GM12878 (cell line): ENCODE measurements at regions not wholly inside any gene's neighbourhood (a gene's known extent, or its start where the extent isn't known, plus 50 kb on each side); places are given as distances from the start of the nearest gene placed in this dataset.
"Not testable (repeated sequence)": the region's sequence is repeated elsewhere in the genome, so short reads cannot be mapped to it uniquely, and the experiment has no call there.

ENCODE experiments used
- ATAC-seq: fragments of 200-7000 bp; cut with Tn5 transposase; 3 replicates; pipeline ENCODE4 v1.9.1; 2020; ENCODE audit warnings: mild to moderate bottlenecking, moderate library complexity
- BruUV-seq: library from RNA; stranded (reverse); fragments of 400-500 nt; replicated peaks from 2 replicates; lab custom pipeline; 2021; lab: Mats Ljungman, UMichigan
- CTCF ChIA-PET: fragments of 300-600 bp; sonication (Branson Sonifier 250); formaldehyde crosslinking; extraction: SDS; loops from one replicate; lab custom pipeline; 2021; ENCODE audit warnings: inconsistent platforms; lab: Yijun Ruan, JAX
- POLR2A ChIA-PET: fragments of 350-600 bp; formaldehyde crosslinking; extraction: SDS; loops from one replicate; lab custom pipeline; 2021; ENCODE audit warnings: inconsistent platforms; lab: Charles Lee
- RAD21 ChIA-PET: fragments of 300-600 bp; sonication (Branson Sonifier 250); formaldehyde crosslinking; loops from one replicate; lab custom pipeline; 2023; ENCODE audit warnings: antibody characterized with exemption; ENCODE audit not compliant: unreplicated experiment; lab: Charles Lee
- SMC1A ChIA-PET: fragments of 300-600 bp; sonication (Branson Sonifier 250); formaldehyde crosslinking; loops from one replicate; lab custom pipeline; 2023; ENCODE audit not compliant: unreplicated experiment, uncharacterized antibody; lab: Charles Lee
- DNase-seq: peaks from one replicate; pipeline ENCODE4 v3.0.0-alpha.2; 2011; ENCODE audit warnings: low read depth, low spot score
- FAIRE-seq: peaks from 3 replicates; lab custom pipeline; 2011; peaks lifted over from hg19 to GRCh38; lab: Jason Lieb, UNC
- H2AFZ ChIP-seq: 2 replicates; pipeline ENCODE4 v1.6.0; 2011; ENCODE audit warnings: low read depth, low read length, control low read depth; ENCODE audit not compliant: control insufficient read depth
- H3K27ac ChIP-seq: 2 replicates; pipeline ENCODE4 v1.5.1; 2011; ENCODE audit warnings: control low read depth; ENCODE audit not compliant: control insufficient read depth, insufficient read depth
- H3K27me3 ChIP-seq, 2 experiments: replicated peaks in 1 of 2; 2 replicates each; pipeline versions ENCODE4 v1.6.0 to v1.6.1; 2011; ENCODE audit warnings: low read length in 1 of 2; ENCODE audit not compliant: control insufficient read depth in 2 of 2, insufficient read depth in 2 of 2
- H3K36me3 ChIP-seq, 2 experiments: 2 replicates each; pipeline ENCODE4 v1.5.1; 2011; ENCODE audit warnings: low read length in 1 of 2; ENCODE audit not compliant: control insufficient read depth in 2 of 2, insufficient read depth in 2 of 2
- H3K4me1 ChIP-seq: 2 replicates; pipeline ENCODE4 v1.6.1; 2011; ENCODE audit warnings: mild to moderate bottlenecking, low read length, moderate library complexity, mixed read lengths; ENCODE audit not compliant: control insufficient read depth, insufficient read depth
- H3K4me2 ChIP-seq: 2 replicates; pipeline ENCODE4 v1.6.0; 2011; ENCODE audit warnings: control low read depth; ENCODE audit not compliant: control insufficient read depth, insufficient read depth
- H3K4me3 ChIP-seq: fragments of 200-600 bp; sonication (generic); 2 replicates; pipeline ENCODE4 v1.5.1; 2016
- H3K79me2 ChIP-seq: 2 replicates; pipeline ENCODE4 v1.6.0; 2011; ENCODE audit warnings: low read length; ENCODE audit not compliant: control insufficient read depth, insufficient read depth
- H3K9ac ChIP-seq: 2 replicates; pipeline ENCODE4 v1.8.0; 2011; ENCODE audit warnings: low read length, control low read depth, mixed read lengths; ENCODE audit not compliant: control insufficient read depth, insufficient read depth
- H3K9me3 ChIP-seq: replicated peaks from 3 replicates; pipeline ENCODE4 v1.5.1; 2011; ENCODE audit warnings: mild to moderate bottlenecking, low read length; ENCODE audit not compliant: control insufficient read depth, insufficient read depth
- H4K20me1 ChIP-seq: 2 replicates; pipeline ENCODE4 v1.6.0; 2011; ENCODE audit not compliant: control insufficient read depth, insufficient read depth
- IKZF1 ChIP-seq: fragments of 450-650 bp; conservative IDR thresholded peaks from 2 replicates; pipeline ENCODE4 v1.6.1; 2017; ENCODE audit warnings: antibody characterized with exemption, mild to moderate bottlenecking
- WGBS: methylation state at CpG from one replicate; pipeline ENCODE4 v1.1.6; 2016; ENCODE audit warnings: low lambda C conversion rate; ENCODE audit not compliant: insufficient replicate concordance, insufficient coverage; ENCODE audit errors: missing lambda C conversion rate; 5-methylcytosine and 5-hydroxymethylcytosine counted together
- in situ Hi-C: fragments of 300-500 bp; cut with MboI; formaldehyde crosslinking; loops from 9 replicates; pipeline ENCODE4 v1.14.3; 2018; ENCODE audit warnings: mixed read lengths
- intact Hi-C: fragments of 100-400 bp; cut with micrococcal nuclease; formaldehyde crosslinking; loops from one replicate; pipeline ENCODE4 v1.14.2; 2022; ENCODE audit not compliant: unreplicated experiment

- H3K4me2 ChIP-seq = no peak overlapping the region
- H3K36me3 ChIP-seq = no peaks in the 10 kb centered on the region
- DNase-seq (no peak), ATAC-seq (no peak), FAIRE-seq (no peak)
- in situ Hi-C loops = no loop called here
- no peaks in the 10 kb centered on the region; the same call in 2 of the 3 replicates for H3K9me3 ChIP-seq
- H3K27me3 ChIP-seq = no peaks in the 10 kb centered on the region
- H3K4me1 ChIP-seq = no peaks in the 10 kb centered on the region
- ChIA-PET POLR2A (no interaction called here), SMC1A (no interaction called here), RAD21 (no interaction called here), CTCF (interaction anchor here (1.1 kb wide), 1 partner anchor 13 kb away, joined by 3 read pairs; no protein-coding TSS in a partner anchor)
- no peak overlapping the region for H2AFZ ChIP-seq
- intact Hi-C loops = no loop called here
- H3K27ac ChIP-seq = no peak overlapping the region
- no peak overlapping the region for H3K9ac ChIP-seq
- 31% methylated on average over 2 of the region's 2 CpGs for WGBS
- TF ChIP-seq IKZF1 = no peak
- no peaks in the 10 kb centered on the region for H4K20me1 ChIP-seq
- H3K4me3 ChIP-seq = no peak overlapping the region
- no TSS peak for BruUV-seq
- no peaks in the 10 kb centered on the region for H3K79me2 ChIP-seq
These were observed 166.4 kb upstream of the NPY2R start for GRCh38 chr4:155042014-155042413.

GRCh38 chr4:155044251-155044650, 164.2 kb upstream of the NPY2R start:
- H3K36me3 ChIP-seq, RAD21 ChIA-PET, H3K9me3 ChIP-seq, POLR2A ChIA-PET, in situ Hi-C loops, H3K4me3 ChIP-seq, ATAC-seq, BruUV-seq, SMC1A ChIA-PET, H3K9ac ChIP-seq, FAIRE-seq, H2AFZ ChIP-seq, H3K27ac ChIP-seq, H3K27me3 ChIP-seq, H3K4me1 ChIP-seq, intact Hi-C loops, H3K79me2 ChIP-seq, H3K4me2 ChIP-seq, H4K20me1 ChIP-seq, DNase-seq: not testable (repeated sequence)
- WGBS = 68% methylated on average over 21 of the region's 22 CpGs
- CTCF ChIA-PET = interaction anchor here (1.3 kb wide), 1 partner anchor 18 kb away, joined by 5 read pairs; no protein-coding TSS in a partner anchor
